Heart left ventricle (tissue), 16 donors: ENCODE measurements at regions not wholly inside any gene's neighbourhood (a gene's known extent, or its start where the extent isn't known, plus 50 kb on each side); places are given as distances from the start of the nearest gene placed in this dataset.

ENCODE experiments used
- ATAC-seq, 4 donors: fragments of 200-7000 bp; cut with Tn5 transposase; one replicate each; pipeline ENCODE4 v1.9.1; 2020 to 2022; ENCODE audit warnings: moderate library complexity in 4 of 4, mild to moderate bottlenecking in 3 of 4, moderate number of reproducible peaks in 1 of 4
- DNase-seq, 5 donors: peaks; one replicate each; pipeline ENCODE4 v3.0.0-alpha.2; 2020
- H3K27ac ChIP-seq, 12 donors: fragments of 200-600 bp; sonication (generic) in 4 of 12; one replicate each; pipeline versions ENCODE4 v1.5.0 to v1.8.0; 2016 to 2022; ENCODE audit warnings: mild to moderate bottlenecking in 2 of 12
- H3K27me3 ChIP-seq, 9 donors: fragments of 200-600 bp; sonication (generic) in 2 of 9; one replicate each; pipeline versions ENCODE4 v1.5.1 to v1.8.0; 2016 to 2022; ENCODE audit warnings: mild to moderate bottlenecking in 3 of 9
- H3K36me3 ChIP-seq, 9 donors: fragments of 200-600 bp; sonication (generic) in 2 of 9; one replicate each; pipeline versions ENCODE4 v1.5.0 to v1.8.0; 2018 to 2022; ENCODE audit warnings: mild to moderate bottlenecking in 2 of 9
- H3K4me1 ChIP-seq, 12 donors: fragments of 200-600 bp; sonication (generic) in 4 of 12; one replicate each; pipeline versions ENCODE4 v1.5.0 to v1.8.0; 2016 to 2022; ENCODE audit warnings: mild to moderate bottlenecking in 3 of 12
- H3K4me3 ChIP-seq, 12 donors: fragments of 200-600 bp; sonication (generic) in 4 of 12; one replicate each; pipeline versions ENCODE4 v1.5.0 to v1.8.0; 2017 to 2022; ENCODE audit warnings: mild to moderate bottlenecking in 9 of 12, moderate library complexity in 4 of 12
- H3K9me3 ChIP-seq, 12 donors: fragments of 200-600 bp; sonication (generic) in 4 of 12; one replicate each; pipeline versions ENCODE4 v1.5.0 to v1.8.0; 2016 to 2022; ENCODE audit warnings: mild to moderate bottlenecking in 1 of 12
- CTCF ChIP-seq, 12 donors: fragments of 200-600 bp; sonication (generic) in 4 of 12; IDR thresholded peaks; one replicate each; pipeline versions ENCODE4 v1.5.0 to v1.8.0; 2018 to 2022; ENCODE audit warnings: antibody characterized with exemption in 12 of 12, mild to moderate bottlenecking in 5 of 12
- POLR2A ChIP-seq, 2 donors: fragments of 450-650 bp; IDR thresholded peaks; one replicate each; pipeline ENCODE4 v1.6.1; 2017; ENCODE audit warnings: antibody characterized with exemption in 2 of 2, mild to moderate bottlenecking in 2 of 2, moderate library complexity in 2 of 2
- WGBS, 4 donors: extraction: QIAGEN DNeasy Blood & Tissue Kit in 2 of 4; methylation state at CpG; one replicate each; pipeline versions ENCODE4 v1.1.5 to v1.1.7; 2013 to 2018; 5-methylcytosine and 5-hydroxymethylcytosine counted together
- intact Hi-C, 10 donors: fragments of 100-400 bp; cut with DNase I; formaldehyde crosslinking; loops; one replicate each; pipeline versions ENCODE4 v1.11.1 to v1.14.2; 2022
- donor health status: ischemic (EF 13 %, LVEDD 7.1; RV severe dilation, severe dysfunction).
- donor health status: healthy with polysubstance abuse.
- donor health status: DM: no; HTN: yes; CAD: no.
- donor health status: DM: no; HTN: no; CAD: no.
- donor health status: ischemic (EF 25% LVEDD 6.9; RV normal size, moderate dysfunction).
- donor health status: ischemic (EF 25% LVEDD 5.7; RV mildly dilated, moderate dysfunction).
- donor health status: healthy.
- donor health status: DM: yes; HTN: yes; CAD: no.
- donor health status: ischemic (EF 35%, LVEDD 5.7; RV mildly dilated, moderate dysfunction).
- donor health status: nonischemic (EF 11% LVEDD 7.7; RV severe dilation, severe dysfunction).
- donor health status: DM: yes; HTN: yes; CAD: no.
- donor health status: PGD.
- donor health status: ischemic (EF 29% LVEDD 5.4; RV normal size, mild dysfunction).
- donor health status: nonischemic (EF 23%, LVEDD 6.1; RV moderate dilation, normal function).

GRCh38 chr2:228321015-228321414, 139.5 kb upstream of the SPHKAP start:
- Histone ChIP-seq H3K4me1 (peaks cover 0 to 19% (median 9%) of the 10 kb centered on the region in 12 donors), H3K9me3 (peaks cover 0 to 6% (median 0%) of the 10 kb centered on the region in 12 donors), H3K27ac (peak overlapping the region in 2 of 12 donors; percentile 7 to 35), H3K4me3 (no peak overlapping the region), H3K27me3 (no peaks in the 10 kb centered on the region), H3K36me3 (no peaks in the 10 kb centered on the region)
- TF ChIP-seq CTCF (IDR thresholded peaks at IDR 0.05) (no peak), POLR2A (IDR thresholded peaks at IDR 0.05) (no peak)
- ATAC-seq (peak in 2 of 4 donors; percentile 44 to 50), DNase-seq (peak in 1 of 5 donors; percentile 36)
- 40 to 54% (median 43%) methylated on average over 7 of the region's 7 CpGs for WGBS, 4 donors
- intact Hi-C loops, result loop anchor here in 2 of 10 donors (5.0 to 10.0 kb wide), 2 partner anchors 266 to 331 kb away; no protein-coding TSS in a partner anchor

- peak; percentile 61 to 88 (median 80) for ATAC-seq
- DNase-seq, result peak in 4 of 5 donors; percentile 16 to 48 (median 32)
These were observed 136.7 kb upstream of the SPHKAP start for GRCh38 chr2:228318218-228318617.

GRCh38 chr2:228312172-228312571, 130.7 kb upstream of the SPHKAP start:
- Histone ChIP-seq H3K36me3 (no peaks in the 10 kb centered on the region), H3K9me3 (no peaks in the 10 kb centered on the region), H3K27me3 (no peaks in the 10 kb centered on the region), H3K27ac (no peak overlapping the region), H3K4me1 (no peaks in the 10 kb centered on the region), H3K4me3 (no peak overlapping the region)
- WGBS, 4 donors, result 80 to 90% (median 83%) methylated on average over 5 of the region's 5 CpGs
- no peak for TF ChIP-seq CTCF (IDR thresholded peaks at IDR 0.05)
- intact Hi-C loops, result loop anchor here in 2 of 10 donors (10.0 kb wide), 2 partner anchors 257 to 343 kb away; no protein-coding TSS in a partner anchor
- ATAC-seq, result no peak
- DNase-seq, result no peak

More at GRCh38 chr2:228318218-228318617, 136.7 kb upstream of the SPHKAP start:
- H3K9me3 ChIP-seq, result no peaks in the 10 kb centered on the region
- H3K27me3 ChIP-seq, result no peaks in the 10 kb centered on the region
- 6 to 25% (median 21%) methylated on average over 1 of the region's 1 CpG for WGBS, 4 donors
- H3K4me1 ChIP-seq, result peaks cover 0 to 19% (median 9%) of the 10 kb centered on the region in 12 donors
- H3K36me3 ChIP-seq, result no peaks in the 10 kb centered on the region
- H3K27ac ChIP-seq, result peak overlapping the region in 1 of 12 donors; percentile 43
- intact Hi-C loops, result loop anchor here in 7 of 10 donors (5.0 to 10.0 kb wide), 4 partner anchors 136 to 339 kb away; partner anchors contain the start of gene SPHKAP (in 1 of the 7)
- no peak for TF ChIP-seq POLR2A (IDR thresholded peaks at IDR 0.05)
- peak; percentile 20 to 58 (median 44) for TF ChIP-seq CTCF (IDR thresholded peaks at IDR 0.05)
- H3K4me3 ChIP-seq, result no peak overlapping the region

- DNase-seq (no peak), ATAC-seq (no peak)
- no peaks in the 10 kb centered on the region for H3K4me1 ChIP-seq
- WGBS, 4 donors, result 82 to 89% (median 84%) methylated on average over 3 of the region's 3 CpGs
- H3K27me3 ChIP-seq, result no peaks in the 10 kb centered on the region
- no peaks in the 10 kb centered on the region for H3K9me3 ChIP-seq
- no peak for TF ChIP-seq POLR2A (IDR thresholded peaks at IDR 0.05)
- no peak for TF ChIP-seq CTCF (IDR thresholded peaks at IDR 0.05)
- H3K4me3 ChIP-seq, result no peak overlapping the region
- no peaks in the 10 kb centered on the region for H3K36me3 ChIP-seq
- H3K27ac ChIP-seq, result no peak overlapping the region
- intact Hi-C loops, result no loop called here
These were observed 122.5 kb upstream of the SPHKAP start for GRCh38 chr2:228303960-228304359.
